HG02884 (cell line): ENCODE measurements at regions not wholly inside any gene's neighbourhood (a gene's known extent, or its start where the extent isn't known, plus 50 kb on each side); places are given as distances from the start of the nearest gene placed in this dataset.
"Not testable (repeated sequence)": the region's sequence is repeated elsewhere in the genome, so short reads cannot be mapped to it uniquely, and the experiment has no call there.

Source experiments
- ATAC-seq: cut with Tn5 transposase; IDR thresholded peaks from one replicate; pipeline ENCODE4 v1.9.1; 2021; ENCODE audit warnings: mild to moderate bottlenecking, moderate library complexity; ENCODE audit not compliant: unreplicated experiment

- no peak for ATAC-seq
Observed at GRCh38 chr2:45120546-45120945, 111.3 kb upstream of the SIX2 start.

- no peak for ATAC-seq
Observed at GRCh38 chr2:45119855-45120254, 110.6 kb upstream of the SIX2 start.

GRCh38 chr2:45119038-45119437, 109.8 kb upstream of the SIX2 start:
- no peak for ATAC-seq

GRCh38 chr2:45117383-45117782, 108.1 kb upstream of the SIX2 start:
- ATAC-seq: no peak

GRCh38 chr2:45115181-45115580, 105.9 kb upstream of the SIX2 start:
- no peak for ATAC-seq

- no peak for ATAC-seq
Observed at GRCh38 chr2:45114221-45114955, 105.1 kb upstream of the SIX2 start.

GRCh38 chr2:45112750-45113149, 103.5 kb upstream of the SIX2 start:
- ATAC-seq: no peak

GRCh38 chr2:45105050-45105582, 95.9 kb upstream of the SIX2 start:
- ATAC-seq: no peak

GRCh38 chr2:45104429-45104828, 95.2 kb upstream of the SIX2 start:
- ATAC-seq: no peak

GRCh38 chr2:45103351-45104345, 94.4 kb upstream of the SIX2 start:
- ATAC-seq: no peak

DNA sequence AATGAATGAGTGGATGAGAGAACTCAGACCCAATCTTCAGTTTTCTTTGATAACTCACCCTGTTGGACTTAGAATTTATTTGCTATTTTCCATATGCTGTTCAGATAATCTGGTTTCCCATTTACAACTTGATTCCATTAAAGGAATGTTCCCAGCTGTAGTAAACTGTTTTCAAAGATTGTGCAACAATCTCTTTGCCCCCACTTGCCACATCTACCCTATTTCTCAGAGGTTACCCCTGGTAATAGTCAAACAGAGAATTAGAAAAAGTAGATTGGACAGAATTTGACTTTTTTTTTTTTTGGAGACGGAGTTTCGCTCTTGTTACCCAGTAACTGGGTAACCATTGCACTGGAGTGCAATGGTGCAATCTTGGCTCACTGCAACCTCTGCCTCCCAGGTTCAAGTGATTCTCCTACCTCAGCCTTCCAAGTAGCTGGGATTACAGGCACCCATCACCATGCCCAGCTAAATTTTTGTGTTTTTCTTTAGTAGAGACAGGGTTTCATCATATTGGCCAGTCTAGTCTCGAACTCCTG, 93.4 kb upstream of the SIX2 start:
- no peak for ATAC-seq

DNA sequence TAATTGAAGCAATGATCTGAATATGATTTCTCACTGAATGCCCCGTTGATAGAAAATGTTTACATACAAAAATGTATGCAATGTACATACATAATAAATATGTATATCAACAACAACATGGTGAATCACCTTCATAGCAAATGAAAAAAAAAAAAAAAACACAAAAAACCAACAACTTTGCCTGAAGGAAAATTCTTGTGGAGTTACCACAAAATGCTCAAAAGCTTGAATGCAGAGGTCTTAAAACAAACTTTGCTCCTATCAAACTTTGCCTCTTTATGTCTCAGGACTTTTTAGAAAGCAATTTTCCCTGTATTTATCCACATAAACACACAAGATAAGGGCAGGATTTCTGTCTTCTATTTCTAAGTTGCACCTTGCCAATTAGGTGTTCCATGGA, 92.9 kb upstream of the SIX2 start:
- no peak for ATAC-seq

DNA sequence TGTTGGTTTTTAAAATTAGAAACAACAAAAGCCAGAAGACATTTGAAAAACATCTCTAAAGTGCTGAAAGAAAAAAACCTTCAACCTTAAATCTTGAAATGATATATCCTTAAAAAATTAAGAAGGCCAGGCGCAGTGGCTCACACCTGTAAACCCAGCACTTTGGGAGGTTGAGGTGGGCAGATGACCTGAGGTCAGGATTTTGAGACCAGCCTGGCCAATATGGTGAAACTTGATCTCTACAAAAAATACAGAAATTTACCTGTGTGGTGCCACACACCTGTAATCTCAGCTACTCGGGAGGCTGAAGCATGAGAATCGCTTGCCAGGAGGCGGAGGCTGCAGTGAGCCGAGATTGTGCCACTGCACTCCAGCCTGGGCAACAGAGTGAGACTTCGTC, 87.7 kb upstream of the SIX2 start:
- no peak for ATAC-seq

DNA sequence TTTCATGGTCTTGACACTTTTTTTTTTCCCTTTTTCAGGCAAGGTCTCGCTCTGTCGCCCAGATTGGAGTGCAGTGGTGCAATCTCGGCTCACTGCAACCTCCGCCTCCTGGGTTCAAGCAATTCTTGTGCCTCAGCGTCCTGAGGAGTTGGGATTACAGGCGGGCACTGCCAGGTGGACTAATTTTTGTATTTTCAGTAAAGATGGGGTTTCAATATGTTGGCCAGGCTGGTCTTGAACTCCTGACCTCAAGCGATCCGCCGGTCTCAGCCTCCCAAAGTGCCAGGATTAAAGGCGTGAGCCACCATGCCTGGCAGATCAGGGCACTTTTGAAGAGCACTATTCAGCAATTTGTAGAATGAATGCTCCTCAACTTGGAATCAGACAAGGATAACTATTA, 86.8 kb upstream of the SIX2 start:
- ATAC-seq: not testable (repeated sequence)

DNA sequence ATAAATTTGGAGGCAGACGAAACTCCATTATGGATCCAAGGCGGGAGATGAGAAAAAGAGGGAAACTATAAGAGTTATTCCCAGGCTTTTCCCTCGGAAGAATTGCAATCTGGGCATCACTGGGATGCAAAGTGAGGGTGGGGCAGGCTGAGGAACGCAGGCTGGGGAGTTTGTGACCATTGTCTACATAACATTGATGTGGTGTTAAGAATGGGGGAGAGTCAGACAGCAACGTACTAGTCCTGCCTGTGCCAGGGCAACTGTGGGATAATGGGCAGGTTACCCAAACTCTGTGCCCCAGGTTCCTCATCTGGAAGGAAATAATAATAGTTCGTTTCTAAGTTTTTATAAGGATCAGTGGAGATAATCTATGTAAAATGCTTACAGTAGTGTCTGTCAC, 84.4 kb upstream of the SIX2 start:
- ATAC-seq: no peak

DNA sequence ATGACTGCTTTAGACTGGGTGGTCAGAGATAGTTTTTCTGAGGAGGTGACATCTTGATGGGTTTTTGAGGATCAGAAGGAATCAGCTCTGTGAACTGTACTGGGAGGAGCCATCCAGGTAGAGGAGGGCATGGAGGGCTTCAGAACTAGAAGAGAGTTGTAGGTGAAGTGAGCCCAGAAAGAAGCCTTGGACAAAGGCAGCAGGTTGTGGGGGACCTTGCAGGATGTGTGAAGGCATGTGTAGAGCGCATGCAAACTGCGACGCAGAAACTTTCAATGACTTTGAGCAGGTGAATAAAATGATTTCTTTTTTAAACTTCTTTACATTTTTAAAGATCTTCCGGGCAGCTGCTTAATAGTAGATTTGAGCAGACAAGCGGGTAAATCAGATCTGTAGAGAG, 83.9 kb upstream of the SIX2 start:
- no peak for ATAC-seq

GRCh38 chr2:45089554-45090261, 80.5 kb upstream of the SIX2 start:
- ATAC-seq: no peak

- ATAC-seq: no peak
Observed at GRCh38 chr2:45085487-45085886, 76.2 kb upstream of the SIX2 start.

DNA sequence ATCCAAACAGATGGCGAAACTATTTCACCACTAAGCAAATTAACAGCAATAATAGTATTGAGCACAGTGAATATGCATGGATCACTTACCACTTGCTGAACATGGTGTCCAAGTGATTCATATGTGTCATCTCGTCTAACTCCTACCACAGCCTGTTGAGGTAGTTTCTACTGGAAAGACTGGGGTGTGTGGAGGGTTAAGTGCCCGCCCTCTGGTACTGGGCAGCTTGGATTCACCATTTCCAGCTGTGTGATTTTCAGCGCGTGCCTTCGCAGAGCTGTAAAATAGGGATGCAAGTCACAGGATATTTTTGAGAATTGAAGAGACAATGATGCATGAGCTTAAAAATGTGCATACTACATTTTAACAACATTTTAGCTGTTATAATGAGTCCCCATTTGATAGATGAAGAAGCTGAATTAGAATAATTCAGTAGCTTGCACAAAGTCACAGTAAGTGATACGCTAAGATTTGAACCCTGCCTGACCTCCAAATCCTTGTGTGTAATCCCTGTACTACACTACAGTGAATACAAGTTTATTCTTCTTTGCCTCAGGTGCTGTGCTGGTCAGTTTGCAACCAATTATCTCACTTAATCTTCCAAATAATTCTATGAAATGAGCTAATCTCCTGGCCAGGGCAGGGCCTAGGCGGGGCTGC, 75.2 kb upstream of the SIX2 start:
- ATAC-seq: no peak

DNA sequence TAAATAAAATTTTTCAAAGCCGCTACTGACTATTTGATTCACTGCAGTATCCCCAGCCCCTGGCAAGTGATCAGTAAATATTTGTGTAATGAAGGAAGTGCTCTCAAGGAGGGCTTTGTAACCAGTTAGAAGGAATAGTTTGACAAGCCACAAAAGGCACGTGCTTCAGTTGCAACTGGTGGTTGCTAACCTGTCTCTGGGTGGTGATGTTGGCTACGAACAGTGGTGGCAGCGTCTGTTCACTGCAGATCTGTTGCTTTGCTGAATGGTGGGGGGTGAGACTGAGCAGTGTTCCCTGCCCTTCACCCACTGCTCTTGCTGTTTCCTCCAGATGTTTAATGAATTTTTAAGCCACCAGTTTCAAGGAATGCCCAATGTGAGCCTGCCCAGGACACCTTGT, 73.9 kb upstream of the SIX2 start:
- ATAC-seq: no peak
